GM19468 (cell line): ENCODE measurements at regions not wholly inside any gene's neighbourhood (a gene's known extent, or its start where the extent isn't known, plus 50 kb on each side); places are given as distances from the start of the nearest gene placed in this dataset.

Source experiments
- ATAC-seq: cut with Tn5 transposase; IDR thresholded peaks from one replicate; pipeline ENCODE4 v1.9.1; 2021; ENCODE audit warnings: mild to moderate bottlenecking, moderate library complexity, moderate number of reproducible peaks; ENCODE audit not compliant: unreplicated experiment; ENCODE audit errors: extremely low read depth

DNA sequence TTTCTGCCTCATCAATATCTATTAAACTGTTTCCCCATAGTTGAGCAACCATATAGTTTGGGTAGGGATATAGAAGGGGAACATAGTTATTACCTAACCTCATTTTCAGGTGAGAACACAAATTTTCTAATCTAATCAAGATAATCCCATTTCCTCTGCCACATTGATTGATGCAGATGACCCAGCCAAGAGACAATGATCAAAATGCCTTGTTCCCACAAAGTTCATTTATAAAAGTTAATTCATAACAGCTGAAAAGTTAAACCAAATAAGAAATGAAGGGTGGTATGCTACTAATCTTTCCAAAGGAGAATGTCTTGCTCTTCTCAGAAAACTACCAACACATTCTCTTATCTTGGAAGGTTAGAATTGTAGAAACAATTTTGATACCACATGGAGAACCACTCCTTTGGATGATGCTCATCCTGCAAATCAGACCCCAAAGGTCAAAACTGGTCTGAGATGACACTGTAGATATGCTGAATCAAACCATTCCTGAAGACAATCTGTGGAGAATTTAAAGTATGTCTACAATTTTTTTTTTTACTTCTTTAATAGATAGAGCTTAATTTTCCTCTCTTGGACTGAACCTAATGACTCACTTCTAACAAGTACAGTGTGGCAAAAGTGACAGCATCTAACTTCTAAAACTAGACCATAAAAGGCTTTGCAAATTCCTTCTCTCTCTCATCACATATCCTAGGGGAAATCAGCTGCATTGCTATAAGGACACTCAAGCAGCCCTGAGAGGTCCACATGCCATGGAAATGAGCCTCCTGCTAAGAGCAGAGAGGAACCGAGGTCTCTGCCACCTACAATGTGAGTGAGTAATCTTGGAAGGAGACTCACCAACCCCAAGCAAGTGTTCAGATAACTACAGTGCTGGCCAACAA, 586.7 kb upstream of the TUSC1 start:
- ATAC-seq = no peak

DNA sequence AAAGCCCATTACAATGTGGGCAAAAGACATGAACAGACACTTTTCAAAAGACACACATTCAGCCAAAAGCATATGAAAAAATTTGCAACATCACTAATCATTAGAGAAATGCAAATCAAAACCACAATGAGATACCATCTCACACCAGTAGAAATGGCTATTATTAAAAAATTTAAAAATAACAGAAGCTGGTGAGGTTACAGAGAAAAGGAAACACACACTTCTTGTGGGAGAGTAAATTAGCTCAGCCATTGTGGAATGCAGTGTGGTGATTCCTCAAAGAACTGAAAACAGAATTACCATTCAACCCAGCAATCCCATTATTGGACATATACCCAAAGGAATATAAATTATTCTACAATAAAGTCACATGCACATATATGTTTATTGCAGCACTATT, 585.2 kb upstream of the TUSC1 start:
- ATAC-seq = no peak

DNA sequence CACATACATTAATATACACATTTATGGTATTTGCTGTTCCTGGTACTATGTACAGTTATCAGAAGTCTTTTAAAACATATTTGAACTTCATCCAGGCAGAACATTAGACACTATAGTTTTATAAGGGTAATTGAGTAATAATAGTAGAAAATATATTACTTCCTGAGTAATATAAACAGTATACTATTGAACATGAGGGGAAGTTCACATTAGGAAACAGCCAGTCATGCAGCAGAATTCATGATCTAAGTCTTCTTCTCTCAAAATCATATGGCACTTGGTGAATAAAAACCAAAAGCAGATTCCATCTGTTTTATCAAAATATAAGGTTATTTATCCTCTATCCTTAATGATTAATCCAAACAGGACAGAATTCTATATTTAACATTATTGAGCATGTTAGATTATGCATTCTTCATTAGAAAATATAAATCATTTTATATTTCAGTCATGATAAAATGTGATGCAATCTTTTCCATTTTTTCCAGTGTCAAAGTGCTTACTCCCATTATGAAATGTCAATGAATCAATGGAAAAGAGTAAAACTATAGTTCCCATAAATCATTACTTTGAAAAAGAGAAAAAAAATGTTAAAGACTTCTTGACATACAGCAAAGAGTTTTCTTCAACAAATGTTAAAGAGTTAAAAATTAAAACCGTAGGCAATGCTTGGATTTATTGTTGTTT, 584.3 kb upstream of the TUSC1 start:
- ATAC-seq = no peak

DNA sequence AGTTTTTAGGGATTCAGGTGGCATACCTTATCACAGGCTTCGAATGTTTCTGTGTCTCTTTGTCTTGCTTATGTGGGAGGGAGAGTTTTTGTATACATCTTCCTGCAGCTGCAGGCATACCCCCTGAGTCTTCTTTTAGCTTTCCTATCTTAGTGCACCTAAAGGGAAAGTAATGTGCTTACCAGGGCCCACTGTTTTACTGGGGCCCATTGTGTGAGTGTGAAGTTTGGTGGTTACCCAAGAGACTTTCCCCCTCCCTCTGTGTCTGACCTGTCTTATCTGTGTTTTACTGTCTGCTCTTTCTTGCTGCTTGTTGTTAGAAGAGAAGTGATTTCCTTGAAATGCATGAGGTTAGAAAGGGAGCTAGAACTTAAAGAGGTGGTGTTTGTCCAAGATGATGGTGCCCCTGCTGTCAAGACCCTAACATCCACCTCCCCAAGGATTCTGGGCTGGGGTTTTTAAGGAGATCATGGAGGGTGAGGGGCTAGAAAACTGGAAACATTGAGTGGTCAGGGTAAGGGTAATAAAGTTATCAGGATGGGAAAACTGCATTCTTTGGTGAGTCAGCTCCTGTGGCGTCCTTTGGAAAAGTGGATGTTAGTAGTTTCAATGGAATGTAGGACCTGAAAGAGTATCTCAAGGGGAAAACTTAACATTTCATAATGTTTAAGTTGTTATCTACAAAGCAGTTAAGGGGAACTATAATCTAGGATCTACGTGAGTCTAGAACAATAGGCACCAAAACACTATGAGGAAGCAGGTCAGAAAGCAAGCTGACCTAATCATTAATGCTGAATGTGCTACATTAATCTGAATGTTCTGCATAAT, 583.5 kb upstream of the TUSC1 start:
- no peak for ATAC-seq

DNA sequence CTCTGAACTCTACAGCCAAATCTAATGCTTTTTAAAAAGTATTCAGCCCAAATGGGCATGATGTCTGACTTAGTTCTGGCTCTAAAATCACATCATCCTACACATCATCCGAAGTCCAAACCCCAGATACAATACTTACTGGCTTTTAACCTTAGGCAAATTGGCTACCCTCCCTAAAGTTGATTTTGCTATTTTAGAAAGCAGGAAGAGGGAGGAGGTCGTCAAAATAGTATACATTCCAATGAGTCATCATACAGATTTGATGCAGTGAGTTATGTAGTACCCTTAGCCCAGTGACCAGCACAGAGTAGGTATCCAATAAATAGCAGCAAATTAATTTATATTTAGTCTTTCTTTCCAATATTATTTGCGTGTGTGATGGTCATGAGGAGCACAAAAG, 582.0 kb upstream of the TUSC1 start:
- ATAC-seq = no peak

DNA sequence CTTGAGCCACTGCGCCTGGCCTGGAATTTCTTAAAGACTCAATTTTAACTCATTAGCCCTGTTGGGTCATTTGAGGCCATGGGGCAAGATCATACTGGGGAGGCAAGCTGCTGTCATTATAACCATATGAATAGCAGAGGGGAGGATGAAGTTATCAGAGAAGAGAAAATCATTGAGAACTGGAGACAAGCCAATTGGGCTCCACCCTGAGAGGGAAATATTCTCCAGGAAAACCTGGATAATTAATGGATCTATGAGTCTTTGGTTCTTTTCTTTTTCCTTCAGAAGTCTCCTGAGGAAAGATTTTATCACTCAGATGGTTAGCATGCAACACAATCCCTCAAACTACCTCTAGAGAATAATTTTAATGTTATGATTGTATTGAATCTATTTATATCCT, 569.6 kb upstream of the TUSC1 start:
- no peak for ATAC-seq

DNA sequence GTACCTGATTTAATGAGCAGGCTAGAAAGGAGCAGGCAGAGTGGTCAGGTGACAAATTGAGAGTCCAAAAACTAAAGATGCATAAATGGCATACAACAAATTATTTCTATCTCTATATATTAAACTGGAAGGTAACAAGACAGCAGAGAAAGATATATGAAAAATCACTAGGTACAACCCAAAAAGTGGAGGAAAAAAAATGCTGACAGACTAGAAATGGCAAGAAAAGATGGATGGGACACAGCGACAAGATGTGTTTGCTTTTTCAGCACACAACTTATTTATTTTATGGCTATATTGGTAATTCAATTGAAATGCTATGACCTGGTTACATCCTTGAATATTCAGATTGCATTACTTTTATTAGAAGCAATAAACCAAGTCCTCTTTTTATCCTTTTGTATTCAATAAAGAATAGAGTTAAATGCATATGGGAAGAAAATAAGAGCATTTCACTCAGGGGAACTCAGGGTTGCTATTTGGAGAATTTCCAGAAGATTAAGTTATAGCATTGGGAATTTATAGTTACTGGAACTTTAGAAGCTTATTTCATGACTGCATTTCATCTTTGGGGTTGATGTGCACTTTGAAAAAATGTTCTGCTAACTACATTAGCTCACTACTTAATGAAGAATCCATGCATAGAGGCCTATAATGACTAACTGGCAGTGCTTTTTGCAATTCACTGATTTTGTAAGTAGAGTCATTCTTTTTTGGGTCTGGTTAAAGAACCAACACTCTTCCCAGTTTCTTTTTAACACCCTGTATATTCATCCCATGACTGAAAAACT, 566.6 kb upstream of the TUSC1 start:
- no peak for ATAC-seq

DNA sequence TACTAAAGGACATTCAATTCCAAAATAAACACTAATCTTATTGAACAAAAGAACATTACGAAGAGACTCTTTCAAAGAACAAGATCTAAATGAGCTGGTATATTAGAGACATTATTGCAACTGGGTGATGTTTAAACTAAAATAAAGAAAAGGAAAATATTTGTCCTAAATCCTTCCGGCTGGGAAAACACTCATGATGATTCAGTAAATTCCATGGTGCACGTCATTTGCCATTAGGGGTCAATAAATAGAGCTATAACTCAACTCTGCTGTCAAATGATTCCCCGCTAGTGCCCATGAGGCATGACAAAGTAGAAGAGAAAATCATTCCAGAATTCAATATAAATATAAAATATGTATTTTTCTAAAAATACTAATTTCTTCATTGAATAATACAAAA, 565.5 kb upstream of the TUSC1 start:
- no peak for ATAC-seq

DNA sequence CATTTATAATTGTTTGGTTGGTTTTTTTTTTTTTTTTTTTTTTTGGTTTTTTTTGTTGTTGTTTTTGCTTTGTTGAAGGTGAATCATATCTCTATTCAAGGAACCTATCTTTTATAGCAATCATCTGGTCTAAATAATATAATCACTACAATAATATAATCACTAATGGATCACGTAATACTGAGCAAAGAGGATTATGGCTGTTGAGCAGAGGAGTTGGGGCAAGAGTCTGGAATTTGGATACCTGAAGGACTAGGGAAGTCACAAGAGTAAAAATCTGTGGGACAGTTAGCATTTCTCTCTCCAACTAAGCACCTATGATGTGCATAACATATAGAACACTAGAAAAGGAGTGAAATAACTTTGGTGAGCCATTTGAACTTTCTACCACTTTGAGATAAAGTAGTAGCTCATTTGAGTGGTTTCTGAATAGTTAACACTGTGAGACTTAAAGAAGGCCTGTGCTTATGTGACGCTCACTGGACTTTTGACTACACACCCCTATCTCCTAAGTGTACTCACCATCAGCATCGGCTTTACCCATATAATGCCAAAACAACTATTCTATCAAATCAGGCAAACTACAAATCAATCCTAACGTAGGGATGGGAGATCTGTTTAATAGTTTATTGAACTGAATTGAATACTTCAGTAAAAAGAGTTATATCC, 564.9 kb upstream of the TUSC1 start:
- no peak for ATAC-seq

DNA sequence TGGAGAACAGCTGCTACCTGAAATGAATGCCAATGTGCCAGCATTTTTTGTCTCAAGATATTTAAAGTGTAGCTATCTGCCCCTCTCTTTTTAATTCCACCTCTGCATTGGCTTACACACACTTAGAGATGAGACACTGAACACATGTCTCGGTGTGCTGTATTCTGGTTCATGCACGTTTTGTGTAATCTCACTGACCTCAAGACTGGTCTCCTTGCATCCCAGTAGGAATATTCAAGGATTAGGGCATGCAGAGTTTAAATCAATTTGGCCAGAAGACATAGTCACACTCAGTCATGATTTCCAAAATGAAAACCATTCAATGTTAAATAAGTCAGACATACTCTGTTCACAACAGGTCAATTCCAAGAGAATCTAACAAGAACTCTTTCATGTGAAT, 561.8 kb upstream of the TUSC1 start:
- ATAC-seq = no peak

DNA sequence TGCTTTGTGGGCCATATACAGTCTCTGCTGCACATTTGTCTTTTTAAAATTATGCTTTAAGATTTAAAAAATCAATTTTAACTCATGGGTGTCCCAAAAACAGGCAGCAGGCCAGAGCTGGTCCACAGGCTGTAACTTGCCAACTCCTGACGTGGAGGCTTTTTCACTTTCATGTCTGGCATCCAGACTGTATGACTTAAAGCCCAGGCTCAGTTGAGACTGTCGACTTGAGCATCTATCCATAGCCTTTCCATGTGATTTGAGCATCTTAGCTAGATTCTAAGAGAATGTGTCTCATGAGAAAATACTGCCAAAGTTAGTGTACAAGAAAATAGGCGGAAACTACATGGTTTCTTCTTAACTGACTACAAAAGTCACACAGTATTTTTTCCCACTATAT, 559.0 kb upstream of the TUSC1 start:
- ATAC-seq = no peak

DNA sequence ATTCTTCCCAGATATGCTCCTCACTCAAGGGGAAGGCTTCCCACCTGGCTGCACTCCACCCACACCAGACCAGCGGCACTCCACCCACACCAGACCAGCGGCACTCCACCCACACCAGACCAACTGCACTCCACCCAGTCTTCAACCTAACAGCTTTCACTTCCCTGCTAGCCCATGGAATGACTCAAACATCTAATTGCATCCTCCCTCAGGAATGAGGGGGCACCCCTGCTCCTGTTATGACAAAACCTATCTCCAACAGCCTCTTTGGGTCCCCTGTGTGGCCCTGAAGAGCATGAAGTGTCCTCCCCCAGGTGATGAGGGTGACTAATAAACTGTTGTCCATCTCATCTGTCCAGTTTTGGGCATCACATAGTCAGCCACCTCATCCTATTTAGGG, 556.6 kb upstream of the TUSC1 start:
- ATAC-seq = no peak

DNA sequence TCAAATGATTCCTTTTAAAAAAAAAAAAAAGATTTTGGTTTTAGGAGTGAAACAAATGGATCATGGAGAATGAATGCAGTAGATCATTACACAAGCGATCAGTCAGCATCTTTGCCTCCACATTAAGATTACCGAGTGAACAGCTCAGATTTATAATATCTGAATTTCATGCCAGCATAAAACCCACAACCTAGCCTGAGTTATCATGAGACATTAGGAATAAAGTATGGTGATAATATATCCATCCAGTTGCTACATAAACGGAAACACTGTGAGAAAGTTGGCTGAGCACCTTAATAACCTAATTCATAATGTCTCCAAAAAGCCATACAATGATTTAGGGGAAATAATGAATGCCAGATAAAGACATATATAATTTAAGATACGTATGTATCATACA, 553.1 kb upstream of the TUSC1 start:
- no peak for ATAC-seq

DNA sequence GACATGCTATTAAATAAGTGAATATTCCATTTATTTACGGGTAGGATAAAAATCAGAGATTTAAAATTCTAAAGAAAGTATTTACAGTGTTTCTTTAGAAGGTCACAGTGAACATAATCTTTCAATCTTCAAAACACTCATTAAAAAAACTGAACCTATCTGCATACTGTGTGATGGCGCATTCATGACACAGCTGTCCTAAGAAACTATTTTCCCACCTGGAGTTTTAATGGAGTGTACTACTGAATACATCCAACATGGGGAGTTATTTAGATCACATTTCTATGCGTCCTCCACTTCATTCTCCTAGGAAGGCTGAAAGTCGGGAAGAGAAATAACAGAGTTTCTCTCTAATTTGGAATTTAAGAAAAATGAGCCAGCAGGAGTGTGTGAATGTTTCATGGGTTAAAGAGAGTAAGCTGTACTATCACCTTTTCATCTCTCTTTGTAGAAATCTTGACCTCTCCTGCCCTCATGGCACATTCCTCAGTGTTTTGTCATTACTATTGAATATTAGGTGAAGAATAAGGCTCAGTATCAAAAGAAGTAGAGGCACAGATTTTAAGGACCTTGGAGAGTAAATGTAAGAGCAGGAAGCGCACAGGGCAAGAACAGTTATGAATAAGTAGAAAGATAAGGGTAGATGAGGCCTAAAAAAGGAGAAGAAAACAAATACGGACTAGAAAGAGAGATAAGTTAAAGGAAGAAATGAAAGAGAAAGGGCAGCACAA, 551.2 kb upstream of the TUSC1 start:
- no peak for ATAC-seq

DNA sequence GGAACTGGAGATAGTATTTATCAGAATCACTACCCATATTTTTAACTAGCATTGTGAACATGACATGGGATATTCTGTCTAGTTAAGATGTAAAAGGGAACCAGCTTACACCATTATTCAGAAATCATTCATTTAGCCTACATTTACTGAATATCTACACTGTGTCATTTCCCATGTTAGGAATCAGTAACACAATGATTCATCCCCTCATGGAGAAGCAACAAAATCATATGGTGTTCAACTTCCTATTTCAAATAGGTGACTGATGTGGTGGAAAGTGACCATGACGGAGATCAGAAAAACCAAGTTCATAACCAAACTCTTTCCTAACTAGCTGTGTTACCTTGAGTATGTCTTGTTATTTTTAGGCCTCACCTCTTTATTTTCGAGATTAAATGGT, 550.0 kb upstream of the TUSC1 start:
- no peak for ATAC-seq

DNA sequence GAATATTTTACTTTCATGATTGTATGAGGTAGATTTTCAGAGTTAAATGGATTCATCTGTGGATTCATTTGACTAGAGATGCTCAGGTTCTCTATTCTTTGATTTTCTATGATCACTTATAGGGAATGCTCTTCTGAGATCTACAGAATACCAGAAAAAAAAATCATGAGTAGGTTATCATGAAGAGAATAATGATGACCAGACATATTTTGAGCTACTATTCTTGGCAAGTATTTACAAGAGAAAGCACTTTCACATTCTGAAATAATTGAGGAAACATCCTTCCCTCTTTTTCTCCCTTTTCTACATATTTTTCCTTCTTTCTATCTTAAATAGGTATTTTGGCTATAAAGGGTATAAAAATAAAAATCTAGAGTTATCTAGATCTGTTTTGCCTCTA, 543.0 kb upstream of the TUSC1 start:
- no peak for ATAC-seq

DNA sequence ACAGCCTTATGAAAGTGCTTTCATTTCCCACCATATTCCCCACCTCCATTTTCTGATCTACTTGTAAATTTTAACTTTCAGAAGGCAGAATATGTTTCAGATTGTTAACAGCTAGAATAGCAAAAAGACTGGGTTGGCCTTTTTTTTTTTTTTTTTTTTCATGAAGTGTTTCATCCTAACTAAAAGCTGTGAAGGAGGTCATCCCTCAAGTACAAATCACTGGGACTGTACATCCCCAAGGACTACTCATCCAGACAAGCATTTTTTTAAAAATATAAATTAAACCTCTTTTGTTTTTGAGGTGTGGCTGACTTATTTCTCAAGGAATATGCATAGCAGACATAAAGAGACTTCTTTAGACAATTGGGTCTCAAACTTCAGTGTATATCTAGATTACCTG, 542.1 kb upstream of the TUSC1 start:
- ATAC-seq = no peak

DNA sequence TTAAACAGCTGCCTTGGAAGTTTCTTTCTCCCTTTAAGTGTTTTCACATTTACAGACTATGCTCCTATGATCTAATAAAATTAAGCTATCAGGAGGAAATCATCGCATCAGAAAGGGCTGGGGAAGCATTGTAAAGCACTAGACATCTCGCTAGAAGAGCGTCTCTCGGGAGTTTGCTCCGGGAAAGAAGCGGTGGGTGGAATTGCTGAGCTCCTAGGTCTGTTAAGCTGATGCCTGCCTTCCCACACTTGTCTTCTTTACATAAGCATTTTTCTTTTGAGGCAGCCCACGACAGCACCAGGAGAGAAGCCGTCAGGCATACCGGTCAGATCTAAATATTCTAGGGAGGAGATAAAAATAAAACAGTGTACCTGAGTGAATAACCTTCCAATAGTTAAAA, 541.7 kb upstream of the TUSC1 start:
- no peak for ATAC-seq

DNA sequence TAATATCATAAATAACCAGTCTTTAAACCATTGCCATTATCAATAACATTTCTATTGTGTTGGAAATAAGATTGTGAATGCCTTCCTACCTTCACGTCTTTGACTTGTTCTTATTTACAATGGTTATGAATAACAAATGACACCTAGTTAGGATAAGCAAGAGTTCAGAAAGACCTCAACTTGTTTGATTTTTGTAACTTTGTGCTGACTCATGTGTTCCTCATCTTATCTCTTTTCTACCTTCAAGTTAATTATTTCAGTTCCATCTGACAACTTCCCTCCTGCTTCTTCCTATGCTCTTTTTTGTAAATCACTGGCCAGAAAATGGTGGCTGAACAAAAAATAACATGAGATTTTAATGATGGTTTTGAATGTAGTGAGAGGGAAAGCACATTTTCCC, 538.5 kb upstream of the TUSC1 start:
- ATAC-seq = no peak
